ENCODE measurements at regions not wholly inside any gene's neighbourhood (a gene's known extent, or its start where the extent isn't known, plus 50 kb on each side); places are given as distances from the start of the nearest gene placed in this dataset.
"Not testable (repeated sequence)": the region's sequence is repeated elsewhere in the genome, so short reads cannot be mapped to it uniquely, and the experiment has no call there.

- not testable (repeated sequence) for TF ChIP-seq JUND (IDR thresholded peaks at IDR 0.05); POLR2A (IDR thresholded peaks at IDR 0.05; ENCODE audit: borderline replicate concordance, extremely low read depth, insufficient read depth, insufficient read length); YY1 (IDR thresholded peaks at IDR 0.05; ENCODE audit: extremely low read depth, insufficient replicate concordance, low read depth, low read length); SP1 (IDR thresholded peaks at IDR 0.05; ENCODE audit: low read depth); EZH2 (IDR thresholded peaks at IDR 0.05); EZH2phosphoT487 (IDR thresholded peaks at IDR 0.05; ENCODE audit: borderline replicate concordance); CTCF (IDR thresholded peaks at IDR 0.05 in 2 of 3, conservative IDR thresholded peaks at IDR 0.05 in 1 of 3; ENCODE audit: borderline replicate concordance in 1 of 3, insufficient read depth in 1 of 3, low read depth in 2 of 3, low read length in 2 of 3); CBX3 (IDR thresholded peaks at IDR 0.05; ENCODE audit: low read depth); CEBPB (IDR thresholded peaks at IDR 0.05; ENCODE audit: low read depth); ELF1 (IDR thresholded peaks at IDR 0.05; ENCODE audit: borderline replicate concordance, low read depth)
Observed at GRCh38 chr4:118475901-118476300, 123.1 kb upstream of the PRSS12 start.
